GM18873 (cell line): ENCODE measurements at regions not wholly inside any gene's neighbourhood (a gene's known extent, or its start where the extent isn't known, plus 50 kb on each side); places are given as distances from the start of the nearest gene placed in this dataset.

Source experiments
- ATAC-seq: cut with Tn5 transposase; IDR thresholded peaks from one replicate; pipeline ENCODE4 v1.9.1; 2021; ENCODE audit warnings: mild to moderate bottlenecking, moderate library complexity, moderate number of reproducible peaks; ENCODE audit not compliant: unreplicated experiment, low FRiP score

GRCh38 chr5:60387051-60387440, 312.9 kb downstream of the DEPDC1B start:
- ATAC-seq: no peak

DNA sequence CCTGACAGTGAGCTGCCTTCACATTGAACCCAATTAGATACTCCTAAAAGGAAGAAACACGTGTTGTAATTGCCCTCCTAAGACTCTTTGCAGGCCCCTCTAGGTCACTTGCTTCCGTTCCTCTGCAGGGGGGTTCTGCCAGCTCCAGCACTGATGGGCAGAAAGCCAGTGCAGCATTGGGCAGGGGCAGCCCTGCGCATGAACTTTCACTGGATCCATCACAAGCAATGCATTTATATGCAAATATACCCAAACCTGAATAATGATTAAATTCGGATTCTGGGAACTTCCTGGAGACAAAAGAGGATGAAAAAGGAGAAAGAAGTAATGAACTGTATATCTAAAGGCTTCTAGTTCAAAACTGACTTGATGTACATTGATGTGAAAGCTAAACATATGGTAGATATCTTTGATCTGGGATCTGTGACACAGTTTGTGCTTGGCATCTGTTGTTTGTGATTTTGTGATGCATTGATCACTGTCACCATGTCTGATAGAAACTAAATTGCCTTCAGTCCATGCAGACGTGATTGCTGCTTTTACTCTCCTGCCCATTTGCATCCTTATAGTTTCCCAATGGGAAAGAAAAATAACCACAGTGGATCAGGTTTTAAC, 313.4 kb downstream of the DEPDC1B start:
- ATAC-seq: no peak

DNA sequence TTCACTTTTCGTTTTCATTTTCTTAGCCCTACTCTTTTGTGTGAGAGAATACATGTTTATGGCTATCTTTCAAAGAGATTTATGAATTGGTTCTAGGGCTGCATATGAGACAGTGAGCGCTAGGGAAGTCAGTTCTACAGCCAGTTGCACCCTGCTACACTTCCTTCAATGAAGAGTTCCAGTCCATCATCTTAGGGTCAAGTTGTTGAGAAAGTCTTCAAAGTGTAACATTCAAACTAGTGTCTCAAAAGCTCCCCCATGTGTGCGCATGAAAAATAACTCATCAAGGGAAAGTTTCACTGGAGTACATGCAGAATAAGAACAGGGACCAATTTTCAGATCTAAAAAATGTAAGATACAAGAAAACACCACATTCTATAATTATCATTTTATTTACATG, 317.2 kb downstream of the DEPDC1B start:
- ATAC-seq: no peak

DNA sequence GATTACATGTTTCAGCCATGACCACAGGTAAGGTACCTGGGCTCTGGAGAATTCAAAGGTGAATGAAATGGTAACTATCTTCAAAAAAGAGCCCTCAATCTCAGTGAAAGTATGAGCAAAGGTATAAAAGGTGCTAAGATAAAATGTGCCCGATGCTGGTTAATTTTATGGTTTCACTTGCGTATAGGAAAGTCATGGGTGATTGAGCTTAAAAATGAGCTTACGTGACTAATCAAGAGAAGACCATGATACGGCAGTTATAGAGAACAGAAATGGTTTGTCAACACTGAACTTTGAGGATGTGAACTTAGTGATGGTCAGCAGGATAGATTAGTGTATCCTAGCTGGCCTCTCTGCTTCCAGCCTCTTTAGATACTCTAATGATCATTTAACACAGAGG, 320.1 kb downstream of the DEPDC1B start:
- ATAC-seq: no peak

DNA sequence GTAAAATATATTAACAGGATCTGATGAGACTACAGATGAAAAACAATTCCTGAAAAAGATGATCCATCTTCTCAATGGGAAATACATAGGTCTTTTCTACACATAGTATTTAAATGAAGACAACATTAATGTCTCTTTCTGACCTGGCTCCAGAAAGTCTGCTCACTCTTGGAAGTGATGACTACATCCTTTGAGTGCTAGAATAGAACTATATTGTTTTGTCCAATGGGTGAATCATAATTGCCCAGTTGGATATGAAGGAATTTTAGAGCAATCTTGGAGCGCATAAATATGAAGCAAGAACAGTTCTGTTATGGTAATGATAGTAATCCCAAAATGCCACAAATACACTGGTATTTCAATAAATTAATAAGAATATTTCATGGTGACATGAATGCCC, 322.1 kb downstream of the DEPDC1B start:
- ATAC-seq: no peak

DNA sequence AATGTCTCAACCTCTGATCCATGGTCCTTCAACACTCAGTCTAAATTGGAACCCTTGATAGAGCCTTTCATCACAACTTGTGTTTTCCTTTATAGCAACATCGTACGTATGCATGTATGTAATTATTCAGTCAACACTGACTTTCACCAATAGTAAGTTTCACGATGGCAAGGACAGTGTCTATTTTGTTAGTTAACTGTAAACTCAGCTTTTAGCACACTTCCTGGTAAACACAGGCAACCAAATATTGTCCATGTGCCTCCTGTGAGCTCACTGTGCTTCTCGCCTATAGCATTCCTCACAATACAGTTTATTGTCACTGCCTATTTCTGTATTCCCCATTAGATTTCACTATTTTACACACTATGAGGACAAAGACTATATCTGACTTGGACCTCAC, 323.1 kb downstream of the DEPDC1B start:
- no peak for ATAC-seq

DNA sequence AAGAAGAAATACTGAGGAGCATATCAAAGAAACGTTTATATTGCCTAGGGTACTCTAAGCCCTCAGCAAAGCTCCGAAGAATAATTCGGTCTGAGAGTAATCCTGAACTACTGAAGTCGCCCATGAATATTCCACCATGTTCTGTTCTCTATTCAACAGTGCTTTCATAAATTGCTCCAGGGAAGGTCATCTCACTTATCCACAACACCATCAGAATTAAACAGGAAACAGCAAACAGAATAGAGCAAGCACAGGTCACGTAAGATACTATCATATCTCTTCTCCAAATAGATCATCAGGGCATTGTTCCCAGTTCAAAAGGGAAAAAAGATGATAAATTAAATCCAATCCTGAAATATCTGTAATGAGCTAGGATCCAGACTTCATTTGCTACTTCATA, 325.6 kb downstream of the DEPDC1B start:
- no peak for ATAC-seq

DNA sequence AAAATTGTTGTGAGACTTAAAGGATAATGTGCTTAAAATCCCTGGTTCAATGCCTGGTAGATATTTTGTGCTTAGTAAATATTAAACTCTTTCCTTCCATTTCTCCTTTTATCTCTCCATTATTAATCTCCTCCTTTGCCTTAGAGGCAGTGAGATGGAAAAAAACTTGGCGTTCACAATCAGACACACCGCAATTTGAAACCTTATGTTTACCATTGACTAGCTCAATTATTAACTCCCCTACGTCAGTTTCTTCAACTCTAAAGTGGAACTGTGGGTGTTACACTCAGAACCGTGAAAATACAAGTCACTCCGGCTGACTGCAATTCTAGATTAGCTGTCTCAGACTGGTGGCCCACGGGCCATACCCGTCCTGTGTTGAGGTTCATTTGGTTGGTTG, 327.2 kb downstream of the DEPDC1B start:
- no peak for ATAC-seq

GRCh38 chr5:60371065-60371464, 328.9 kb downstream of the DEPDC1B start:
- ATAC-seq: no peak

- no peak for ATAC-seq
Observed at GRCh38 chr5:60370508-60370907, 329.5 kb downstream of the DEPDC1B start.

- no peak for ATAC-seq
Observed at GRCh38 chr5:60369391-60369790, 330.6 kb downstream of the DEPDC1B start.

DNA sequence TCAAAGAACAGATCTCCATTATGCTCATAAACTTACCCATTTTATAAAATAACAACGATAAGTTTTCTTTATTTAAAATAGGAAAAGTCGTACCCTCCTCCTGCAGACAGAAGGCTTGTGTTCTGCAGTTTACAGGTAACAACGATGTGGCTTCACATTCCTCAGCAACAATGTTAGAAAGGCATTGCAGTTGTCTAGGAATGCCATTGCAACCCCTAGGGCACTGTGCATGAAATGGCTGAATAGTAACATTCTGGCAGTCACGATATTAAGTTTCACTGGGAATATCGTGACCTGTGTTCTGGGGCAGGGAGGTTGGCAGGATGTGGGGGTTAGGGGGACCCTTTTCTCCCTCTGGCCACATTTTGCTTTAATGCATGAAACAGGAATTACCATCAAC, 331.9 kb downstream of the DEPDC1B start:
- no peak for ATAC-seq

DNA sequence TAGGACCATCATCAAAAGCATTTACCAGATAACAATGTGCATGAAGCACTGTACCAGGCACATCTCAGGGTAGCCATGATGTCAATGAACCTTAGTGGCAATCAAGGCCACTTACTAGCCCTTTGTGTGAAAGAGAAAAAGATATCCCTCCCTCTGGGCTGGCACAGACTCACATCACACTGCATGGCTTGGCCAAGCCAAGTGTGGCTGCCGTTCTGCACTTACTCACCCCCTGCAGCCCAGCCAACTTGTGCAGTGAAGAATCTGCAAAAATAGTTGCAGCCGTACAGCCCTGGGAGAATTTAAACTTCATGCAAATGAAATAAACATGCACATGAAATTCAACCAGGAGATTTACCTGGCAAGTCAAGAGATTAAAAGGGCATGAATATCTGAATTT, 333.5 kb downstream of the DEPDC1B start:
- ATAC-seq: no peak

- no peak for ATAC-seq
Observed at GRCh38 chr5:60365001-60365400, 335.0 kb downstream of the DEPDC1B start.

DNA sequence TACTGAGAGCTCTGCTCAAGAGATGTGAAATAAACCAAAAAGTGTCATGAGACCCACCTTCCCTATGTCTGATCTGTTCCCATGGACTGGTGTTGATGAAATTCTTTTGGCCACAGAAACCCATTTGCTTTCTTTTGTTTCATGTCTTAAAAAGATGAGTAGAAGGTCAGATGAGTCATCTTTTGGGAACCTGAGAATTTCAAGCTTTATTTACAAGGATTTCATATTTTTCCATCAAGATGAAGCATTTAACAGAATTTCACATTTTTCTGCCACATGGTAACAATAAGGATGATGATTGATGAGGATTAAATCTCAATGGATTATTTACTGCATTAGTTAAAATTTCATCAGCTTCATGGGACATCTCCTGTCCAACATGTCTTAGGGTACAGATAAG, 337.8 kb downstream of the DEPDC1B start:
- no peak for ATAC-seq

GRCh38 chr5:60360355-60360754, 339.6 kb downstream of the DEPDC1B start:
- ATAC-seq: no peak

GRCh38 chr5:60357302-60357701, 342.7 kb downstream of the DEPDC1B start:
- ATAC-seq: no peak

- ATAC-seq: no peak
Observed at GRCh38 chr5:60356745-60357144, 343.2 kb downstream of the DEPDC1B start.

- no peak for ATAC-seq
Observed at GRCh38 chr5:60355181-60355580, 344.8 kb downstream of the DEPDC1B start.

- no peak for ATAC-seq
Observed at GRCh38 chr5:60354311-60354710, 345.7 kb downstream of the DEPDC1B start.

GRCh38 chr5:60352992-60353599, 346.9 kb downstream of the DEPDC1B start:
- no peak for ATAC-seq

DNA sequence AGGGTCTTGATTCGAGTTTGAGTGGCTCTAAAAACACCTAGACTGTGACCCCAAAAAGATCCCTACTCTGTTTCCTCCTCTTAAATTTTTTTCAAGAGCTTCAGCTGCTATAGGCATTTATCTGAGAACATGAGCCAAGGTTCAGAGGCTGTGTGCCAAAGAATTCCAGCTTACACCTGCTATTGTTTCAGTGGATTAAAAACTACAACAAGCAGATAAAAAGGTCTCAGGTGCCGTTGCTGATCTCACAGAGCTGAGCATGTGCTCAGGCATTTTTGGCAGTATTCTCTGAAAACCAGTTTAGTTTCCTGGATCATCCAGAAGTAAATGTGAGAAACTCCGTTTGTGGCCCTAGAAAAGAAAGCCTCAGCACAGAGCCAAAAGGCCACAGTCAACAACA, 349.2 kb downstream of the DEPDC1B start:
- no peak for ATAC-seq
